ENCODE measurements at regions not wholly inside any gene's neighbourhood (a gene's known extent, or its start where the extent isn't known, plus 50 kb on each side); places are given as distances from the start of the nearest gene placed in this dataset.
"Not testable (repeated sequence)": the region's sequence is repeated elsewhere in the genome, so short reads cannot be mapped to it uniquely, and the experiment has no call there.

GRCh38 chr17:77533697-77534096 lies 392.9 kb downstream of the SEC14L1 start:
- not testable (repeated sequence) for DNase-seq

DNA sequence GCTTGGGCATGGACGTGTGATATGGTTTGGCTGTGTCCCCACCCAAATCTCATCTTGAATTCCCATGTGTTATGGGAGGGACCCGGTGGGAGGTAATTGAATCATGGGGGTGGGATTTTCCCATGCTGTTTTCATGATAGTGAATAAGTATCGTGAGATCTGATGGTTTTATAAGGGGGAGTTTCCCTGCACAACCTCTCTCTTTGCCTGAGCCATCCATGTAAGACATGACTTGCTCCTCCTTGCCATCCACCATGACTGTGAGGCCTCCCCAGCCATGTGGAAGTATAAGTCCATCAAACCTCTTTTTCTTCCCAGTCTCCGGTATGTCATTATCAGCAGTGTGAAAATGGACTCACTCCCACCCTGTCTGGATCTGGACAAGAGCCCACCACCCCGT lies 393.4 kb downstream of the SEC14L1 start:
- no peak for DNase-seq

DNA sequence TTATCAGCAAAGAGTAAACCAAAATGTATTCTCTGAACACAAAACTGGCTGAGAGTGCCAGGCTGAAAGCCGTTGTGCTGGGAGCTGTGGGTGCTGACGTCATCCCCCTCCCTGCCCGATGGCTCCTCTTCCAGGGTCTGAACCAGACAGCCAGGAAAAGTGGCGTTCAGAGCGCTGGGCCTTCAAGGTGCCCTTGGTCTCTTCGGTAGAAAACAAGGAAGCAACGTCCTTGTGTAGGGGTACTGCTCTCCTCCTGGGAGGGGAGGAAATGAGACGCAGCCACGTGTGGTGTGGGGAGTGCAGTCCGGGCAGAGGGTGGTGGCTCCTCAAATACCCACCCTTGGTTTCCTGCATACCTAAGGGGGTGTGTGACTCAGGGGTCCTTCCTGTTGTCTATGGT lies 394.7 kb downstream of the SEC14L1 start:
- DNase-seq = no peak

DNA sequence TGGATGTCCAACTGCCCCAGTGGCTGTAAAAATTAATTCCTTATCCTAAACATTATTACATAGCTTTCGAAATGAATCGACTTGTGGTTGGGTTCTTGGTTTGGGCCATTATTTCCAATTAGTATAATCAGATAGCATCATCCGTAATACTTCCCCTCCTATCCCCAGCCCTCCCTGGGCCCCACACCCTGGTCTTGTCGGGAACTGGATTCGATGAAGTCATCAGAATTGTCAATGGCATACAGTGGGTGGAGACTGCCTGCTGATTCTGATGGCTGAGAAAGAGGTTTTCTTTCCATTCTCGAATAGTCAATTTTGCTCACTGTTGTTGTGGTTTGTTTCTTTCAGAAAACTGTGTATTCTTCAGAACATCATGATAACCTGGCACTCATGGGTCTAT lies 395.1 kb downstream of the SEC14L1 start:
- DNase-seq = no peak

GRCh38 chr17:77537566-77537965 lies 396.8 kb downstream of the SEC14L1 start:
- DNase-seq = no peak

- no peak for DNase-seq
These were observed 399.8 kb downstream of the SEC14L1 start for GRCh38 chr17:77540531-77540930.

- DNase-seq = no peak
These were observed 400.2 kb downstream of the SEC14L1 start for GRCh38 chr17:77540975-77541374.

- DNase-seq = no peak
These were observed 401.2 kb downstream of the SEC14L1 start for GRCh38 chr17:77542011-77542410.

DNA sequence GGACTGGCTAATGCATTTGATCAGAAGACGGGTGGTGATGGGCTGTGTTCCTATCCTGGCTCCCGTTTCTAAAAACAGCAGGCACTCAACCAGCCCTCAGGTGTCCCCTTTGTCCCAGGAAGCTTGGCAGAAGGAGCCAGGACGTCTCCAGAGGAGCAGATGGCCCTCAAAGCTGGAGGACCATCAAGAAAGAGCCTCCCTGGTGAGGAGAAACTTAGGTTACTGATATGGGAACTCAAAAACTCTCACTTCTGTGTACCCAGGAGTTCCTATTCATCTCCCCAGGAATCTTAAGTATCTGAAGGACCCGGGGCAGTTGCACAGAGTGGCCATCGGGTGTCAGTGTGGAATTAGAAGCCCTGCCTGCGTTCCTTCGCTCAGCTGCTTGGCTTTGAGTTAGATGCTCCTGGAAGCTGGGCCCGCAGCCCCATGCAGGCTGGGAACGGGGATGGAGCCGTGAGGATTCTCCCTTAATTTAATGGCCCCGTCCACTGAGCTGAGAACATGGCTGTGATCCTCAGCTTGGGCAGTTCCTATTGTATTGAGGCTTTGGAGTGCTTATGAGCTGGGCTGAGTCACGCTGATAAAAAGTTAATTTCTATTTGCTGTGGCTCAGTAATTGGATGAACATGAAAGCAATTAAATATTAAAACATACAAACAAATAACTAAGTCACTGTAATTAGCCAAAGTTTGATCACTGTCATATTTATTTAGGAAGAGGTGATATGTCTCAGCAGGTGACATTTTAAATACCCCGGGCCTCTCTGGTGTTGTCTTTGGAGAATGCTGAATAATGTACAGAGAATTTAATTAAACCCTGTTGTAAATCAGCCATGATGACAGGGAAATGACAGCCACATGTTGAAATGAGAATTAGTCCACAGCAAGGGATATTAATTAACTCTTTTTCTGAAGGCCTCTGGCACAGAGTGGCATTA lies 402.1 kb downstream of the SEC14L1 start:
- DNase-seq = peak; percentile 63

DNA sequence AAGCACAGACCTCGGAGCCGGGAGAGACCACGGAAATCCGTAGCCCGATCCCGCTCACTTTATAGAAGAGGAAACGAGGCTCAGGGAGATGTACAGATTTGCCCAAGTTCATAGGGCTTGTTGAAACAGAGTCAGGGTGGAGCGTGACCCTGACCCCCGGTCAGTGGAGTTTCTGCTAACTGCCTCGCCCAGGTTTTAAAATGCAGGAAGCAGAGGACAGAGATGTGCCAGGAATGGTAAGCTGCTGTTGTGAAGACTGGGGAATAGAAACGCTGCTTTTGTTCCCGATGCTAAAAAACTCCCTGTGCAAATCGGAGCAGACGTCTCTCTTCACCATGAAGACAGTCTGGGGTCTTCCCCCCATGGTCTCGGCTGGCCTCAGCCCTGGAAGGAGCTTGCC lies 403.0 kb downstream of the SEC14L1 start:
- no peak for DNase-seq

GRCh38 chr17:77544347-77545110 lies 403.8 kb downstream of the SEC14L1 start:
- DNase-seq = no peak

GRCh38 chr17:77546772-77547241 lies 406.0 kb downstream of the SEC14L1 start:
- no peak for DNase-seq

GRCh38 chr17:77548967-77549366 lies 408.2 kb downstream of the SEC14L1 start:
- no peak for DNase-seq

DNA sequence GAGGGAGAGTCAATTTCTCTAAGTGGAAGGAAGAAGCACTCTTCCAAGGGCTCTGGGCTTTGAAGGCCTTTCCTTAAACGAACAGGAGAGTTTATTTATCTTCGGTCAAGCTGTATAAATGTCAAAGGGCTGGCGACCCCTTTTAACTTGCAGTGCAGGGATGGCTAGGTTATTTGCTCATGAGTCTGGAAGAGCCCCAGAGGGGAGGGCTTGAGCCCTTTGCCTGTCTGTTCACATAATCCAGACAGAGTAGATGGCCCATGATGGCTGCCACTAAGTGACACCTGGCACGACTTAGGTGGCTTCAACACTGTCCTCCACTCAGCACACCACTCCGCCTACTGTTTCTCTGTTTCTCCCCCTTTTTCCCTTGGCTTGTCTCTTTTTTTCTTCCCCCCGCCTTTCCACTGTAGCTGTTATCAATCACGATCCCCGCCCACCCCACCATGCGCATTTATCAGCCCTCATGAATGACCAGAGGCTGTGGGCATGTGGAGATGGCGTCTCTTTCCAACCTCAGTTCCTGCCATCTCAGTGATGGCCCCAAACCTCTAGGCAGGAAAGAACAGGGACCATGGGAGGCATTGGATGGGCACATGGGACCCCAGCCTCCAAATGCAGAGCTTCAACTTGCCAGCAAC lies 408.7 kb upstream of the TNRC6C start:
- no peak for DNase-seq

DNA sequence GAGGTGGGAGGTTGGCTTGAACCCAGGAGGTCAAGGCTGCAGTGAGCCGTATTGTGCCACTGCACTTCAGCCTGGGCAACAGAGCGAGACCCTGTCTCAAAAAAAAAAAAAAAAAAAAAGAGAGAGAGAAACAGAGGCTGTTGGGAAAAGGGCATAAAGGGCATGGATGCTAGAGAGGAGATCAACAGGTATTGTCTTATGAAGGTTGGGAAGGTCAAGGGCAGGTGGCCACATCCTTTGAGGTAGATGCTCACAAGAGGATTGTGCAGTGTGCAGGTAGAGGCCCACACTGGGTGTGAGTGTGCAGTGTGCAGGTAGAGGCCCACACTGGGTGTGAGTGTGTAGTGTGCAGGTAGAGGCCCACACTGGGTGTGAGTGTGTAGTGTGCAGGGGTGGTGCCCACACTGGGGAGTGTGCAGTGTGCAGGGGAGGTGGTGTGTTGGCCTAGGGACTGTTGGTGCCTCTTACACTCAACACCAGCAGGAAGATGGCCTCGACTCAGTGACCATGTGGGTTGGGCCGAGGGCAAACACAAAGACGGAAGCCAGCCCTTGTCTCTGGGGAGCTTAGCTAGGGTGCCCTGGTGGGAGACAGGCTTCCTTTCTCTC lies 404.9 kb upstream of the TNRC6C start:
- DNase-seq = no peak

GRCh38 chr17:77555121-77555591 lies 403.3 kb upstream of the TNRC6C start:
- no peak for DNase-seq

GRCh38 chr17:77555741-77556291 lies 402.7 kb upstream of the TNRC6C start:
- peak; percentile 13 for DNase-seq

GRCh38 chr17:77556383-77557061 lies 402.0 kb upstream of the TNRC6C start:
- no peak for DNase-seq

- DNase-seq = no peak
These were observed 399.5 kb upstream of the TNRC6C start for GRCh38 chr17:77558846-77559626.

DNA sequence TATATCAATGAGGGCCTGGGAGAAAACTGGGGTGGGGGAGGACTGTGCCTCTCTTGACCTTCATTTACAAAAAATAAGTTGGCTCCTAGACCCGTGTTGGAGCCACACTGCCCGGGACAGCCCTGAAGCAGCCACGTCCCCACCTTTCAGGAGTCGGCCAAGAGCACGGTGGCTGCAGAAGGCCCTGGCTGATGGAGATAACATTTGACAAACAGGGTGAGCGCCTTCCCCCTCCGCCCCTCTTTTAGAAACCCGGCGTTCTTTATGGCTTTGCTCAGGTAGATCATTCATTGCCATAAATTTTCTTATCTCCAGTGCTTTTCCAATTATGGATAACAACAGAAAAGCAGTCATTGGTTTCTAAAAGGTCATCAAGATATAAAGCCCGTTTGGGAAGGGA lies 398.1 kb upstream of the TNRC6C start:
- no peak for DNase-seq

GRCh38 chr17:77560841-77561240 lies 397.7 kb upstream of the TNRC6C start:
- no peak for DNase-seq
